Skeletal muscle tissue (tissue), 3 donors: ENCODE measurements at regions not wholly inside any gene's neighbourhood (a gene's known extent, or its start where the extent isn't known, plus 50 kb on each side); places are given as distances from the start of the nearest gene placed in this dataset.

ENCODE experiments used
- H3K27ac ChIP-seq: one replicate; pipeline ENCODE4 v1.7.0; 2013; ENCODE audit warnings: mild to moderate bottlenecking, low read depth, low read length, inconsistent platforms
- H3K27me3 ChIP-seq, 3 donors: one replicate each; pipeline ENCODE4 v1.7.0; 2013; ENCODE audit warnings: low read length in 3 of 3; ENCODE audit not compliant: control insufficient read depth in 3 of 3, insufficient read depth in 3 of 3
- H3K36me3 ChIP-seq, 3 donors: one replicate each; pipeline ENCODE4 v1.7.0; 2013; ENCODE audit warnings: low read length in 3 of 3; ENCODE audit not compliant: control insufficient read depth in 3 of 3, insufficient read depth in 3 of 3
- H3K4me1 ChIP-seq, 3 donors: one replicate each; pipeline ENCODE4 v1.7.0; 2013; ENCODE audit warnings: low read length in 3 of 3, mild to moderate bottlenecking in 3 of 3; ENCODE audit not compliant: control insufficient read depth in 3 of 3, insufficient read depth in 3 of 3
- H3K4me3 ChIP-seq, 3 donors: one replicate each; pipeline ENCODE4 v1.7.0; 2013; ENCODE audit warnings: low read length in 3 of 3
- H3K9ac ChIP-seq, 3 donors: one replicate each; pipeline ENCODE4 v1.7.0; 2013; ENCODE audit warnings: low read length in 3 of 3, mild to moderate bottlenecking in 3 of 3, moderate library complexity in 2 of 3, low read depth in 1 of 3
- H3K9me3 ChIP-seq, 3 donors: one replicate each; pipeline ENCODE4 v1.7.0; 2013; ENCODE audit warnings: low read length in 3 of 3; ENCODE audit not compliant: control insufficient read depth in 3 of 3
- donor health status: Osteomylitis.

- no peaks in the 10 kb centered on the region for H3K9me3 ChIP-seq
- H3K4me3 ChIP-seq, result no peak overlapping the region
- H3K27ac ChIP-seq, result no peak overlapping the region
- no peaks in the 10 kb centered on the region for H3K4me1 ChIP-seq
- H3K9ac ChIP-seq, result no peak overlapping the region
- no peaks in the 10 kb centered on the region for H3K36me3 ChIP-seq
- H3K27me3 ChIP-seq, result peaks cover 0 to 5% (median 5%) of the 10 kb centered on the region in 3 donors
These were observed 752.3 kb downstream of the NR2F2 start for GRCh38 chr15:97082830-97083229.

GRCh38 chr15:97084650-97085049 lies 754.1 kb downstream of the NR2F2 start:
- Histone ChIP-seq H3K9ac (no peak overlapping the region), H3K36me3 (no peaks in the 10 kb centered on the region), H3K4me3 (no peak overlapping the region), H3K4me1 (no peaks in the 10 kb centered on the region), H3K27ac (no peak overlapping the region), H3K27me3 (peaks cover 0 to 5% (median 5%) of the 10 kb centered on the region in 3 donors), H3K9me3 (no peaks in the 10 kb centered on the region)

GRCh38 chr15:97085731-97086130 lies 755.2 kb downstream of the NR2F2 start:
- H3K4me1 ChIP-seq, result no peaks in the 10 kb centered on the region
- no peak overlapping the region for H3K9ac ChIP-seq
- H3K27me3 ChIP-seq, result peaks cover 0 to 5% (median 0%) of the 10 kb centered on the region in 3 donors
- no peaks in the 10 kb centered on the region for H3K9me3 ChIP-seq
- H3K4me3 ChIP-seq, result no peak overlapping the region
- no peaks in the 10 kb centered on the region for H3K36me3 ChIP-seq
- no peak overlapping the region for H3K27ac ChIP-seq

DNA sequence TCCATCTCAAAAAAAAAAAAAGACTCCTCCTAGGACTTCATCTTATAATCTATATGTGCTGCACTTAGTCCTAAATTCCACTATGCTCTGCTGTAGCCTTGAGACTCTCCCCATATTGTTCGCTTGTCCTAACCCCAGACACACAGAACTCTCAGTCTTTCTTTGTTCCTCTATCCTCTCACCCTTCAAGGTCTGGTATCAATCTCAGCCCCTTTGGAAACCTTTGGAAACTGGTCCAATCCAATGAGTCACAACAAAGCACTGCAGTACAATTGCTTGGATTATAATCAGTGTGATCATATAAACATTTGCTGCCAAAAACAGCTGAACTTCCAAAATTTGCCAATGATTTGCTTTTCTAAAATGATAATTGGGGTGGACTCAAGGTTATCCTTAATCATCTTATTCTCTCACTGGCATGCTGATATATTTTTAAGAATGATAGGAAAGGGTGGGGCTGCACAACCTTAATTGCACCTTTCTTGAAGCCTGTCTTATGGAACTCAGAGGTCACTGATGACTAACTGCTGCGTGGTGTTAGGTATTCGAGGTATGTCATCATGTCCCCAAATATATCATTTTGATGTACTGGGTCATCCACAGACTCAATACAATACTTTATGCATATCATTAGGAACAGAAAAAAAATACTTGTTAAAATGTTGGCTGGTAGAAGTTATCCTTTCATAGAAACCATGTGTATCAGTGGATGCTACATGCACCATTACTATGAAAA lies 756.7 kb downstream of the NR2F2 start:
- Histone ChIP-seq H3K27ac (no peak overlapping the region), H3K27me3 (peaks cover 0 to 5% (median 0%) of the 10 kb centered on the region in 3 donors), H3K4me3 (no peak overlapping the region), H3K9ac (no peak overlapping the region), H3K4me1 (no peaks in the 10 kb centered on the region), H3K36me3 (no peaks in the 10 kb centered on the region), H3K9me3 (no peaks in the 10 kb centered on the region)

DNA sequence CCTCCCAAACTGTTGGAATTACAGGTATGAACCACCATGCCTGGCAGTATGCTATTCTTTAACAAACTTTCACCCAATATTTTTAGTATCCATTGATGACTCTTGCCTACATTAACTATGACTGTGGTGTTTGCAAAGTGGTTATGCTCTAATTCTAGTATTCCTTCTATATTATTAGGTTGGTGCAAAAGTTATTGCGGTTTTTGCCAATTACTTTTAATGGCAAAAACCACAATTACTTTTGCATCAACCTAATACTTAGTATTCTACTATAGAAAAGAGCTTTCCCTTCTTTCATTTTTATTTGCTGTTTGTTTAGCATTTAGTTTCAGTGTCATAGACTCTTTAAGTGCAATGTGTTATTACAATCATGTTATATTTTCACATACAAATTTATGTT lies 760.6 kb downstream of the NR2F2 start:
- no peak overlapping the region for H3K9ac ChIP-seq
- H3K27ac ChIP-seq, result no peak overlapping the region
- no peaks in the 10 kb centered on the region for H3K4me1 ChIP-seq
- no peak overlapping the region for H3K4me3 ChIP-seq
- H3K36me3 ChIP-seq, result no peaks in the 10 kb centered on the region
- H3K27me3 ChIP-seq, result peaks cover 0 to 3% (median 0%) of the 10 kb centered on the region in 3 donors
- no peaks in the 10 kb centered on the region for H3K9me3 ChIP-seq

GRCh38 chr15:97092656-97093055 lies 762.2 kb downstream of the NR2F2 start:
- Histone ChIP-seq H3K9ac (no peak overlapping the region), H3K27me3 (no peaks in the 10 kb centered on the region), H3K4me1 (no peaks in the 10 kb centered on the region), H3K36me3 (no peaks in the 10 kb centered on the region), H3K9me3 (no peaks in the 10 kb centered on the region), H3K27ac (no peak overlapping the region), H3K4me3 (no peak overlapping the region)

- Histone ChIP-seq H3K27me3 (no peaks in the 10 kb centered on the region), H3K4me1 (no peaks in the 10 kb centered on the region), H3K36me3 (no peaks in the 10 kb centered on the region), H3K4me3 (no peak overlapping the region), H3K27ac (no peak overlapping the region), H3K9me3 (no peaks in the 10 kb centered on the region), H3K9ac (no peak overlapping the region)
These were observed 765.9 kb downstream of the NR2F2 start for GRCh38 chr15:97096303-97096835.

DNA sequence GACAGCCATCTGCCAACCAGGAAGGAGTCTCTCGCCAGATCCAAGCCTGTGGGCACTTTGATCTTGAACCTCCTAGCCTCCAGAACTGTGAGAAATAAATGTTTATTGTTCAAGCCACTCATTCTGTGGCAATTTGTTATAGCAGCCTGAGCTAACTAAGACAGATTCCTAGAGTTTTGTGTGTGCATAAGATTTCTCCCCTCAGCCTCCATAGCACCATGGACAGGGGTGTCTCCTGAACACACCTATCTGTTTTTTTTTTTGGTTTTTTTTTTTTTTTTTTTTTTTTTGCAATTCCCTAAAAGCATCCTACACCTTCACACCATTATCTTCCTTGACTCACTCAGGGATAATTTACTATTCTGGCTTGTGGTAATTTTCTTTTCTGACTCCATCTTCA lies 768.5 kb downstream of the NR2F2 start:
- no peaks in the 10 kb centered on the region for H3K9me3 ChIP-seq
- H3K27me3 ChIP-seq, result no peaks in the 10 kb centered on the region
- H3K9ac ChIP-seq, result no peak overlapping the region
- no peak overlapping the region for H3K27ac ChIP-seq
- no peaks in the 10 kb centered on the region for H3K36me3 ChIP-seq
- no peaks in the 10 kb centered on the region for H3K4me1 ChIP-seq
- H3K4me3 ChIP-seq, result no peak overlapping the region

DNA sequence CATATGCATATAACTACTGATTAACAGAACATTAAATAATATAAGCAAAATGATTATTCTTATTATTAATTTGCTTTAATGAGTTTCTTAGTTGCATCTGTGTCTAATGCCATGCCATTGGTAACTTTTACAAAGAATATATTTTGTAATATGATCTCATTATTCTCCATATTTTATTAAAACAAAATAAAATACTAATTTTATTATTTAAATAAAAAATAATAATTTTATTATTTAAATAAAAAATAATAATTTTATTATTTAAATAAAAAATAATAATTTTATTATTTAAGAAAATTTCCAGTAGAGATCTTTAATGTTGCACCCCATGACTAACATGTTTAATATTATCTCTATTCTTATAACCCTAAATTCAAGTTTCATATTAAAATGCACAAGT lies 771.1 kb downstream of the NR2F2 start:
- H3K36me3 ChIP-seq, result no peaks in the 10 kb centered on the region
- no peak overlapping the region for H3K4me3 ChIP-seq

GRCh38 chr15:97114900-97115760 lies 784.6 kb downstream of the NR2F2 start:
- Histone ChIP-seq H3K4me3 (no peak overlapping the region), H3K4me1 (no peaks in the 10 kb centered on the region), H3K9me3 (peaks cover 0 to 3% (median 0%) of the 10 kb centered on the region in 3 donors), H3K27ac (no peak overlapping the region), H3K9ac (no peak overlapping the region), H3K36me3 (no peaks in the 10 kb centered on the region), H3K27me3 (no peaks in the 10 kb centered on the region)

More for the DNA sequence above, 771.1 kb downstream of the NR2F2 start:
- peaks cover 0 to 3% (median 0%) of the 10 kb centered on the region in 3 donors for H3K9me3 ChIP-seq
- no peaks in the 10 kb centered on the region for H3K27me3 ChIP-seq
- H3K9ac ChIP-seq, result no peak overlapping the region
- H3K4me1 ChIP-seq, result no peaks in the 10 kb centered on the region
- no peak overlapping the region for H3K27ac ChIP-seq
